Mesenteric fat pad (tissue), 1 donor: ENCODE measurements at regions not wholly inside any gene's neighbourhood (a gene's known extent, or its start where the extent isn't known, plus 50 kb on each side); places are given as distances from the start of the nearest gene placed in this dataset.
"Not testable (repeated sequence)": the region's sequence is repeated elsewhere in the genome, so short reads cannot be mapped to it uniquely, and the experiment has no call there.

Experiments
- DNase-seq: peaks from one replicate; pipeline ENCODE4 v3.0.0-alpha.2; 2020; ENCODE audit warnings: low spot score
- donor health status: DM: yes; HTN: yes; CAD: no.

DNA sequence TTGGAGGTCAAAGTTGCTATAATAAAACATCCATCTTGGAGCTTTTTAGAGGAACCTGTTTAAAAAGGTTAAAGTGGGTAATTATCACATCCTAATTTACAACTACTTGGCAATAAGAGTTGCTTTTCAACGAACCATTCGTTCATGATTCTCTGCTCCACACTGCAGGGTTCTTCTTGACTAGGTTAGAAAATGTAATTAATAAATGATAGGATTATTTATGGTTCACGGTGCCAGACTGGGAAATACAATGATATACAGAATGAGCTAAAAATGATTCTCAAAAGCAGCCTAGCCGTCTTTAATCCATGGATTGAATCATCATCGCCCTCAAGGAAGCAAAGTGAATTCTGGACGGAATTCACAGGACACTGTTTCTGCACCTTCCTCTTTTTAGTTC lies 291.2 kb downstream of the TEX29 start:
- no peak for DNase-seq

DNA sequence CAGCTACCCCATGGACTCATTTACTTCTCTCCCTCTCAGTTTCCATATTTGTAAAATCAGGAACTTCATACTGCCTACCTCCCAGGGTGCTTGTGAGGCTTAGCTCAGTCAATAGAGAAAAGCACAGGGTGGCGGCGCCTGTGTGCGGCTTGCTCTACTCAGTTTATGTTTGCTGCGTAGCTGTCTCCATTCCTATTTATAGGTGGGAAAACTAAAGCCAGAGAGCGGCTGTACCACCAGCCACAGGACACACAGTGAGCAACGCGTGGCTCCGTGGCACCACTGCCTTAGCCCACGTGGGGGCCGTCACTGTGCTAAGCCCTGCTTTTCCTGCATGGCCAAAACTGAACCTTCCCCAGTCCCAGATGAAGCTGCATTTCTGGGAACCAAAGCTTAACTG lies 292.4 kb downstream of the TEX29 start:
- DNase-seq: no peak

DNA sequence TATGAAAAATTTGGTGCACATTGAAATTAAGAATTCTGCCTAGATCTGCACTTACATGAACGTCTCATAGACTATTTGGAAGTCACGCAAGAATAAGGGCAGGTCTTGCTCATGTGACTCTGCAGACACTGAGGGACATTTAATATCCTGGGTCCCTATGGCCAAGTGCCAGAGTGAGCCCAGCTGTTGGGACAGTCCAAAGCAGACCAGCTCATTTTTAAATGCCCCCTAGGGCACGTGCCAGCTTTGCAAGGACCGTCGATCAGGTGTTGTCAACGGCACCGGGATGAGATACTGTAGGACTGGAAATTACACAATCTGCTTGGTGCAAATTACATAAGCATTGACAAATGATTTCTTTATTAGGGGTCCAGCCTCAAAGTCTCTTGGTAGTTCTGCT lies 293.6 kb downstream of the TEX29 start:
- DNase-seq: no peak

GRCh38 chr13:111614613-111615012 lies 294.2 kb downstream of the TEX29 start:
- DNase-seq: no peak

DNA sequence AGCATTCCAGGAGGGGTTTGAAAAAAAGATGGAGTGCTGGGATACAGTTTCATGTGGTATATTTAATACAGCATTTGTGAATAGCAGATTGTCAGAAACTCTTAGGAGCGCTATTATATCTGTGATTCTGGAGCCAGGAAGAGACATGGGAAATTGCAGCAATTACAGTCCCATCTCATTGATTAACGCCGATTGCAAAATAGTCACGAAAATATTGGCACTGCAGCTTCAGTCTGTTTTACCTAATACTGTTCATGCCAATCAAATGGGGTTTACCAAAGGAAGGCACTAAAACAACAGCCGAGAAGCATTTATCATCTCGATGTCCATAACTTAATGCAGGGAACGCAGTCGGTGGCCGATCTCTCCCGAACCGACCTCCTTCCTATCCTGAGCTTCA lies 295.8 kb downstream of the TEX29 start:
- DNase-seq: no peak

DNA sequence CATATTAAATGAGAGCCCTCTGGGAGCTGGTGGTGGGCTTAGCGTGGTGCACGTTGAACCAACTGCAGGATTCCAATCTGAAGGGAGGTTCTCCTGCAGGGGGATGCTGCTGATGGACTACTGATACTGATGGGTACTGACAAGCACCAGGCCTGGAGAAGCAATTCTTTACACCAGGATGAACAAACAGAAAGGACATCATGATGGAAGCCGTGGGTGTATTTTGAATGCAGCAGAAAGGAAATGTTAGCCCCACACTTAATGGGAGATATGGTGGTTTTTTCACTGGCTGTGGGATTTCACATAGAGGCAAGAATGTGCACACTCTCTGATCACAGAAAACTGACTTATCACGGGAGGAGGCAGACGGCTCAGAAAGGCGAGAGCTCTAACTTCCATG lies 299.7 kb downstream of the TEX29 start:
- no peak for DNase-seq

GRCh38 chr13:111620586-111620985 lies 300.1 kb downstream of the TEX29 start:
- peak; percentile 79 for DNase-seq

GRCh38 chr13:111621164-111621563 lies 300.7 kb downstream of the TEX29 start:
- peak; percentile 45 for DNase-seq

GRCh38 chr13:111622051-111622531 lies 301.6 kb downstream of the TEX29 start:
- peak; percentile 60 for DNase-seq

- peak; percentile 76 for DNase-seq
These were observed 302.8 kb downstream of the TEX29 start for GRCh38 chr13:111623208-111623607.

- peak; percentile 64 for DNase-seq
These were observed 303.5 kb downstream of the TEX29 start for GRCh38 chr13:111623743-111624505.

- no peak for DNase-seq
These were observed 305.3 kb downstream of the TEX29 start for GRCh38 chr13:111625526-111626315.

DNA sequence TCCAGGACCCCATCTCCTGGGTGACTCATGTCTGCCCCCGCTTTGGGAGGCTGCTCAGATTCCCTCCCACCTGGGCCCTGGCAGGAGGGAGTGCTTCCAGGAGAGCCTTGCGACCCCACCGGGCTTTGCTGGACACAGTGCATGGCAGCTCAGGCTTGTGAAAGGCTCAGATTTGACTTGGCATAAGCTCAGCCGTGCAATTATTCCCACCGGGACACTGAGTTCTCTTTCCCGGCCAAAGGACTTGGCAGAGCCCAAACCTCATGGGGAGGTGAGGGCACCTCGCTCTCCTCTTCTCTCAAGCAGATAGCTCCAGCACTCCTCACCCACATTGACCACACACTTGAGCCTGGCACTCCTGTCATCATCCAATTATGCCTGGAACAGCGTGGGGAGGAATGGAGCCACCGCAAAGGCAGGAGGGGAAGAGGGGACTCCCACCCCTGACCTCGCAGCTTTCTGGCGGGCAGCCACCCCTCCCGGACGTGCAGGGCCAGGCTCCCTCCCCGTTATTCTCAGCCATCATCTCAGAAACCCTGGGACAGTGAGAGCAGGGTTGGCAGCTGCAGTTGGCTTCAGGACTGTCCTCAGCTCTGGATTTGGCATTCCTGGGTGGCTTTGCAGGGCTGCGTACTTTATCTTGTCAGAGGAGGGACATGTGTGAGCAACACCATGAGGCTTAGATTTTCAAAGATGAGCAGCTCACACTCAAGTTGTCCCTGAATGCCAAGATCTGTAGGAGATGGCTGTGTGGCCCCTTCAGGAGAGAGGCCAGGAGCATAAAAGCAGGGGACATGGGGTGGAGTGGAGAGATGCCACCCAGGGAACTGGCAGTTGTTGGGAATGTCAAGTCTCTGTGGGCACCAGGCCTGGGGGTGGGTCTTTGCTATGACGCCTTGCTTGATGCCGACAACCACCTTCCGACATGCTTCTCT lies 306.2 kb downstream of the TEX29 start:
- no peak for DNase-seq

DNA sequence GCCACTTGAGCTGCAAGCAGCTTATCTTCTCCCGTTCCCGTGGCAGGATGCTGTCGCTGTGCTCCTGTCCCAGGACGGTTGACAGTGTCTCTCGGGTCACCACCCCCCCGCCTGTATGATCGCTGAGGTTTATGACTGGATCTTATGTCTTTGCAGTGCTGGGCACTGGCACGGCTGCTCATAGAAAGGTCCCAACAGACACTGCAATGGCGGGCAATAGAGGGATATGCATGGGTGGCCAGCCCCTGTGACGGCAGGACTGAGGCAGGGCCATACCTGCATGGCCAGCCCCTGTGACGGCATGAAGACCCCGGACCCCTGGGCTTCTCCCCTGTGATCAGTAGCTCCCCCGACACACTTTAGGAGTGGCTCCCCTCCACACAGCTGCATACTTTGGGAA lies 307.2 kb downstream of the TEX29 start:
- no peak for DNase-seq

DNA sequence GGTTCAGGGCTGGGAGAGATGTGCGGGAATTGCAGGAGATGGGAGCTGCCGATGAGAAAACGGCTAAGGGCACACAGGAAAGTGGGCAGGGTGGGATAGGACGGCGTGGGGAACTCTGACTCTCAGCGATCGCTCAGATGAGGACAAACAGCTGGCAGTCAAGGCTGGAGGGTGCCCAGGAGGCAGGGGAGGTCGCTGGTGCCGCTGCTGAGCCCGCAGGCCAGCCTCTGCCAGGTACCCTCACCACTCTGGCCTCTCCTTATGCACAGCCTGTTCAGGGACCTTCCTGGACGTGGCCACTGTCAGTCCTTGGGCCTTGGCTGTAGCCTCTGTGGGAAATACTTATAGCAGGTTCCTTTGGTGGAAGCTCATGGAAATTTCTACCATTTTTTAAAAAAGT lies 308.6 kb downstream of the TEX29 start:
- no peak for DNase-seq

DNA sequence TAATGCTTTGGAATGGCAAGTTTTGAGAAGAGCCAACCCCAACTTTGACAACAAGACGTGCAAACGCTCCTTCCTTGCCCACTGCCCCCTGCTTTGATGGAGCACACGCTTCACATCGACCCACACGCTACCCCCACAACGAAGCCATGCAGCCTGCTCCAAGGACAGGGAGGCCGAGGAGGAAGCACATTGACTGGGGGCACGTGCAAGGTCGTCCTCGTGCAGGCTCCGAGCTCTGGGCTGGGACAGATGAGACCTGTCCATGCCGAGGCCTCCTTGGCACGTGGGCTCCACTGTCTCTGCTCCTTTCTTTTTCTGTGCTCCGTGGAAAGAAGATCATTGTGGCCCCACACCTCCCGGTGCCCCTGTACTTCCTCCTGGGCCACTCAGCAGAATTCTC lies 309.0 kb downstream of the TEX29 start:
- no peak for DNase-seq

DNA sequence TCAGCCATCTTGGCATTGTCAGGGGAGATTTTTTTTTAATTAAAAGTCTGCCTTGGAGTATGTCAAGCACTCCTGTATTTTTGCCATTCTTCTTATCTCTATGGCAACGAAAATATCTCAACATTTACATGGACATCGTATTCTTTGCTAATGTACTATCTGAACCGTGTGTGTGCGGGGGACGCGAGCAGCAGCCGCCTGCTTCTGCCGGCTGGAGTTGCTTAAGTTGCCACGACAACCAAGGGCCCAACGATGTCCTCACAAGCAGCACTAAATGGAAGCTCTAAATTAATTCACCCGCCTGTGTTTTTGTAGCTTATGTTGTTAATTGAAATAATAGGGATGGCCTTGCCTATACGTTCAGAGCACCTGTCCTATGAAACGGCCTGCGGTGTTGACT lies 309.5 kb downstream of the TEX29 start:
- no peak for DNase-seq

DNA sequence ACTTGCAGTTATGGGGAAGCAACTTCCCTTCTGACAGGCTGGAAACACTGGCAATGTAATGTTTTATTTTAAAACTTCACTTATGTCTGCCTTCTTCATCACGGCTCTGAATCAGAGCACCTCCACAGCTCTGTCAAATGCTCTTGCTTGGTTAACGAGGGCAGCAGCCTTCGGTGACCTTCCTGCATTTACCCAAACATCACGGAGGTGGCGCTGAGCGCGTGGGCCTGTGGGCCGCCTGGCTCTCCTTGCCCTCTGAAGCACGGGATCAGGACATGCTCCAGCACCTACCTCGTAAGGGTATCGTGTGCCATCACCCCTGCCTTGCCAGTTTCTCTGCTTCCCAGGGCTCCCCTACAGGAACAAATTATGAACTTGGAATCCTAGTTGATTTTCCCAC lies 310.0 kb downstream of the TEX29 start:
- no peak for DNase-seq

DNA sequence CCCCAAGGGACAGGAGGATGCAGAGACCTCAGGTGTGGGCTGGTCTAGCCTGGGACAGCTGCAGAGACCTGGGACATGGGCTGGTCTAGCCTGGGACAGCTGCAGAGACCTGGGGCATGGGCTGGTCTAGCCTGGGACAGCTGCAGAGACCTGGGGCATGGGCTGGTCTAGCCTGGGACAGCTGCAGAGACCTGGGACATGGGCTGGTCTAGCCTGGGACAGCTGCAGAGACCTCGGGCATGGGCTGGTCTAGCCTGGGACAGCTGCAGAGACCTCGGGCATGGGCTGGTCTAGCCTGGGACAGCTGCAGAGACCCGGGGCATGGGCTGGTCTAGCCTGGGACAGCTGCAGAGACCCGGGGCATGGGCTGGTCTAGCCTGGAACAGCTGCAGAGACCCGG lies 310.8 kb downstream of the TEX29 start:
- not testable (repeated sequence) for DNase-seq

DNA sequence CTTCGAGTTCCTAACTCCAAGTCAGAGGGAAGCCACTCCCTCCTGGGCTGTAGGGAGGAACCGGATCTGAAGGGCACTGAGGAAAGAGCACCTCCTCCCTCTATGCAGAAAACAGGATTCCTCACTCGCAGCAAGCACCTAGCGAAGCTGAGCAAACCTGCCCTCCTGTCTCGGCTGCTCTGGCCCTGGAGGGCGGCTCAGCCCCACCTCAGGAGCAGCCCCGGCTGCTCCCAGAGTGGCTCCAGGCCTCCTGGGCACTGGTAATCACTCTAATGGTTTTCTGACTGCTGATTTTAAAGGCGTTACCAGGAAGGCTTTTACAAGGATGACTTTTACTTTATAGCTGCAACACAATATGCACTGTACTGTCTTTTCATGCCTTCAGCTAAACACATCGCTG lies 312.5 kb downstream of the TEX29 start:
- no peak for DNase-seq

DNA sequence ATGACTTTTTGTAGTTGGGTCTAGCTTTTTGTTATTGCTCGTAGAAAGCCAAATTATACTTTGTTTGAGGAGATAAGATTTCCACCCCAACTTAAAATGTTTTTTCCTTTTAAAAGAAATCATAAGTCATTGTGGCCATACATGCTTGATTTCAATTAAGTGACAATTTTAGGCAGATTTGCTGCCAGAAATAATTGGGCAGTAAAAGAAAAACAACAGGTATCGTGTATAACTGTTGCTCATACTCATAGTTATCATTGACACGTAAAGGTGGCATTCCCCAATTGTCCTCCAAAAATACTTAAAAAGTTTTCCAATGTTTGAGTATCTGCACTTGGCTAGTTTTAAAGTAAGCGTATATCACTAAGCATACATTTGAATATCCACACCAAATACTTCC lies 313.0 kb downstream of the TEX29 start:
- DNase-seq: no peak

DNA sequence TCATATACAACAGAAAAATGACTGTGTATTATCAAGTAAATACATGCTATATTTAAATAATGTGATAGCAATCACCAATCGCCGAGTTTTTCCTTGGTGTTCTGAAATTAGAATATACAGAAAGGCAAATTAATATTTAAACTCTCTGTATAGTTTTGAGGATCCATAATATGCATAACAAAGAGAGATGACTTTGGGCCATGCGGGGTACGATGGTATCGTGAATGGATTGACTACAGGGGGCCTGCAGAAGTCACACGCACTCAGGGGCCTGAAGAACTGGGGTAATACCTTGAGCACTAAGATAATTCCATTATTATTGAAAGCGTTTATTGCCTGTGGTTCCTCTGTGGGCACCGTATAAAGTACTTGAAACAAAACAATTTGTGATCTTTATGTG lies 314.0 kb downstream of the TEX29 start:
- no peak for DNase-seq
